IMR-90 (cell line): ENCODE measurements at regions not wholly inside any gene's neighbourhood (a gene's known extent, or its start where the extent isn't known, plus 50 kb on each side); places are given as distances from the start of the nearest gene placed in this dataset.

Source experiments
- ATAC-seq: fragments of 200-7000 bp; cut with Tn5 transposase; 2 replicates; pipeline ENCODE4 v1.9.1; 2020; ENCODE audit warnings: low read depth, mild to moderate bottlenecking, moderate library complexity
- BruUV-seq: library from RNA; stranded (reverse); fragments of 400-500 nt; replicated peaks from 2 replicates; lab custom pipeline; 2021; lab: Mats Ljungman, UMichigan
- CTCF ChIA-PET: fragments of 300-600 bp; formaldehyde crosslinking; extraction: SDS; loops from one replicate; lab custom pipeline; 2021; ENCODE audit warnings: antibody characterized with exemption; lab: Yijun Ruan, JAX
- POLR2A ChIA-PET: fragments of 300-600 bp; sonication (Branson Sonifier 250); formaldehyde crosslinking; loops from one replicate; lab custom pipeline; 2022; ENCODE audit warnings: antibody characterized with exemption; ENCODE audit not compliant: unreplicated experiment; lab: Charles Lee
- DNase-seq: peaks from one replicate; pipeline ENCODE4 v3.0.0; 2013
- H2AFZ ChIP-seq: replicated peaks from 2 replicates; pipeline ENCODE3; 2013; ENCODE audit warnings: low read length, mild to moderate bottlenecking; ENCODE audit not compliant: poor library complexity
- H2AK5ac ChIP-seq: 2 replicates; pipeline ENCODE4 v1.6.1; 2013; ENCODE audit warnings: low read depth, low read length, inconsistent platforms
- H2AK9ac ChIP-seq: replicated peaks from 2 replicates; pipeline ENCODE3; 2013; ENCODE audit warnings: mild to moderate bottlenecking, low read depth, low read length, moderate library complexity; ENCODE audit not compliant: poor library complexity
- H2BK120ac ChIP-seq: 2 replicates; pipeline ENCODE4 v1.6.1; 2013; ENCODE audit warnings: low read depth, low read length, inconsistent platforms
- H2BK15ac ChIP-seq: 3 replicates; pipeline ENCODE4 v1.6.1; 2013; ENCODE audit warnings: low read depth, low read length, inconsistent platforms
- H2BK20ac ChIP-seq: 2 replicates; pipeline ENCODE4 v1.6.1; 2013; ENCODE audit warnings: low read depth, mild to moderate bottlenecking, inconsistent platforms, low read length, moderate library complexity
- H2BK5ac ChIP-seq: 2 replicates; pipeline ENCODE4 v1.6.1; 2013; ENCODE audit warnings: mild to moderate bottlenecking, low read depth, low read length, inconsistent platforms; ENCODE audit not compliant: poor library complexity, severe bottlenecking
- H3K14ac ChIP-seq: replicated peaks from 2 replicates; pipeline ENCODE4 v1.6.1; 2013; ENCODE audit warnings: low read depth, low read length, inconsistent platforms
- H3K18ac ChIP-seq: 2 replicates; pipeline ENCODE4 v1.6.1; 2013; ENCODE audit warnings: low read depth, low read length, control low read depth
- H3K23ac ChIP-seq: 2 replicates; pipeline ENCODE4 v1.6.1; 2013; ENCODE audit warnings: low read depth, low read length, inconsistent platforms
- H3K27ac ChIP-seq: 2 replicates; pipeline ENCODE4 v1.5.1; 2013; ENCODE audit warnings: mild to moderate bottlenecking, control low read depth, low read length; ENCODE audit not compliant: insufficient read depth
- H3K27me3 ChIP-seq: 2 replicates; pipeline ENCODE4 v1.6.1; 2013; ENCODE audit warnings: low read length; ENCODE audit not compliant: control insufficient read depth, insufficient read depth
- H3K36me3 ChIP-seq: 2 replicates; pipeline ENCODE4 v1.6.1; 2013; ENCODE audit warnings: low read length, mixed read lengths; ENCODE audit not compliant: control insufficient read depth, insufficient read depth
- H3K4ac ChIP-seq: 2 replicates; pipeline ENCODE4 v1.6.1; 2013; ENCODE audit warnings: low read depth, low read length, inconsistent platforms
- H3K4me1 ChIP-seq: 2 replicates; pipeline ENCODE4 v1.6.1; 2013; ENCODE audit warnings: low read length, mixed read lengths; ENCODE audit not compliant: control insufficient read depth, insufficient read depth
- H3K4me2 ChIP-seq: 2 replicates; pipeline ENCODE4 v1.6.1; 2013; ENCODE audit warnings: low read depth, mild to moderate bottlenecking, control low read depth, low read length, moderate library complexity
- H3K4me3 ChIP-seq: 2 replicates; pipeline ENCODE4 v1.5.1; 2013; ENCODE audit warnings: low read depth, mild to moderate bottlenecking, control low read depth, low read length, moderate library complexity; ENCODE audit not compliant: insufficient read depth
- H3K56ac ChIP-seq: 2 replicates; pipeline ENCODE4 v1.6.1; 2013; ENCODE audit warnings: low read length, inconsistent platforms; ENCODE audit not compliant: insufficient read depth; ENCODE audit errors: extremely low read depth
- H3K79me1 ChIP-seq, 2 experiments: 2 replicates each; pipeline ENCODE4 v1.6.1; 2013; ENCODE audit warnings: low read length in 2 of 2, inconsistent platforms in 1 of 2, low read depth in 1 of 2
- H3K9ac ChIP-seq: 2 replicates; pipeline ENCODE4 v1.6.1; 2013; ENCODE audit warnings: low read depth, low read length, control low read depth
- H3K9me1 ChIP-seq: 2 replicates; pipeline ENCODE4 v1.6.1; 2013; ENCODE audit warnings: low read length, inconsistent platforms; ENCODE audit not compliant: insufficient read depth
- H3K9me3 ChIP-seq: 2 replicates; pipeline ENCODE4 v1.6.1; 2013; ENCODE audit warnings: low read length; ENCODE audit not compliant: control insufficient read depth, insufficient read depth
- H4K20me1 ChIP-seq: 2 replicates; pipeline ENCODE4 v1.6.1; 2013; ENCODE audit warnings: low read length, inconsistent platforms; ENCODE audit not compliant: insufficient read depth
- H4K5ac ChIP-seq: 2 replicates; pipeline ENCODE4 v1.6.1; 2013; ENCODE audit warnings: mild to moderate bottlenecking, low read depth, low read length, control low read depth
- H4K8ac ChIP-seq, 2 experiments: 2 replicates each; pipeline ENCODE4 v1.6.1; 2013; ENCODE audit warnings: low read depth in 2 of 2, low read length in 2 of 2, control low read depth in 1 of 2, inconsistent platforms in 1 of 2
- H4K91ac ChIP-seq: 2 replicates; pipeline ENCODE4 v1.6.1; 2013; ENCODE audit warnings: low read depth, low read length, inconsistent platforms; ENCODE audit not compliant: insufficient read depth
- BHLHE40 ChIP-seq: fragments of 150-350 bp; IDR thresholded peaks from 2 replicates; pipeline ENCODE4 v1.6.1; 2016; ENCODE audit warnings: mild to moderate bottlenecking, low read depth, low read length
- CEBPB ChIP-seq: IDR thresholded peaks from 2 replicates; pipeline ENCODE4 v1.6.1; 2012; ENCODE audit warnings: low read depth, low read length, improper control_type of control experiment
- CHD1 ChIP-seq: IDR thresholded peaks from 2 replicates; pipeline ENCODE4 v1.6.1; 2012; ENCODE audit warnings: low read depth, low read length, improper control_type of control experiment
- CTCF ChIP-seq: conservative IDR thresholded peaks from 2 replicates; pipeline ENCODE4 v1.5.1; 2012; ENCODE audit warnings: mild to moderate bottlenecking, low read depth, low read length, improper control_type of control experiment
- ELK1 ChIP-seq: fragments of 150-350 bp; IDR thresholded peaks from 2 replicates; pipeline ENCODE4 v1.6.1; 2016; ENCODE audit warnings: low read depth, mild to moderate bottlenecking, low read length, moderate library complexity, borderline replicate concordance
- FOS ChIP-seq: fragments of 150-350 bp; IDR thresholded peaks from 2 replicates; pipeline ENCODE4 v1.6.1; 2016; ENCODE audit warnings: low read depth, low read length
- MAFK ChIP-seq: IDR thresholded peaks from 2 replicates; pipeline ENCODE4 v1.6.1; 2012; ENCODE audit warnings: low read depth, low read length, improper control_type of control experiment
- MAZ ChIP-seq: IDR thresholded peaks from 2 replicates; pipeline ENCODE4 v1.6.1; 2012; ENCODE audit warnings: low read depth, mild to moderate bottlenecking, low read length, improper control_type of control experiment, moderate library complexity, borderline replicate concordance
- MXI1 ChIP-seq: IDR thresholded peaks from 2 replicates; pipeline ENCODE4 v1.6.1; 2012; ENCODE audit warnings: low read depth, mild to moderate bottlenecking, low read length, moderate library complexity, borderline replicate concordance
- NFE2L2 ChIP-seq: fragments of 150-350 bp; IDR thresholded peaks from 2 replicates; pipeline ENCODE4 v1.6.1; 2016; ENCODE audit warnings: low read depth, mild to moderate bottlenecking, low read length
- POLR2A ChIP-seq: IDR thresholded peaks from 2 replicates; pipeline ENCODE4 v1.6.1; 2012; ENCODE audit warnings: mild to moderate bottlenecking, low read depth, low read length
- RAD21 ChIP-seq: IDR thresholded peaks from 2 replicates; pipeline ENCODE4 v1.6.1; 2012; ENCODE audit warnings: low read length, improper control_type of control experiment
- RCOR1 ChIP-seq: IDR thresholded peaks from 2 replicates; pipeline ENCODE4 v1.6.1; 2012; ENCODE audit warnings: mild to moderate bottlenecking, low read length, improper control_type of control experiment; ENCODE audit not compliant: insufficient replicate concordance
- RFX5 ChIP-seq: IDR thresholded peaks from 2 replicates; pipeline ENCODE4 v1.8.0; 2012; ENCODE audit warnings: low read depth, mild to moderate bottlenecking, low read length, moderate library complexity
- USF2 ChIP-seq: fragments of 150-350 bp; IDR thresholded peaks from 2 replicates; pipeline ENCODE4 v1.6.1; 2017; ENCODE audit warnings: mild to moderate bottlenecking, antibody characterized with exemption, low read length, low read depth
- WGBS, 2 experiments: methylation state at CpG; one replicate each; pipeline versions ENCODE4 v1.1.5 to v1.1.7; 2013; ENCODE audit warnings: missing lambda C conversion rate in 2 of 2; ENCODE audit not compliant: insufficient read length in 1 of 2; ENCODE audit errors: extremely low coverage in 2 of 2; 5-methylcytosine and 5-hydroxymethylcytosine counted together
- dilution Hi-C: fragments of 300-500 bp; cut with HindIII; formaldehyde crosslinking; loops from one replicate; pipeline ENCODE4 v1.14.3; 2018; ENCODE audit warnings: low sequenced_read_pairs; ENCODE audit not compliant: unreplicated experiment
- in situ Hi-C: fragments of 300-500 bp; cut with MboI; formaldehyde crosslinking; loops from 3 replicates; pipeline ENCODE4 v1.14.3; 2019; ENCODE audit warnings: low sequenced_read_pairs, inconsistent platforms, mixed read lengths
- intact Hi-C: fragments of 100-400 bp; cut with micrococcal nuclease; formaldehyde crosslinking; loops from 2 replicates; pipeline ENCODE4 v1.10.0; 2022

GRCh38 chr22:26941896-26942636 lies 284.7 kb downstream of the MIAT start:
- BruUV-seq: no TSS peak
- no peak overlapping the region for H4K91ac ChIP-seq
- ATAC-seq: no peak
- H3K18ac ChIP-seq: no peak overlapping the region
- H3K4me3 ChIP-seq: no peak overlapping the region
- peaks cover 16% of the 10 kb centered on the region; the same call in 1 of the 2 replicates for H3K27me3 ChIP-seq
- DNase-seq: no peak
- no peak overlapping the region for H3K14ac ChIP-seq
- TF ChIP-seq MAFK (no peak), POLR2A (no peak), RCOR1 (no peak), CTCF (no peak), FOS (no peak), ELK1 (no peak), RFX5 (no peak), CEBPB (no peak), MAZ (no peak), BHLHE40 (no peak), NFE2L2 (no peak), USF2 (no peak), RAD21 (no peak), MXI1 (no peak), CHD1 (no peak)
- H3K4me1 ChIP-seq: no peaks in the 10 kb centered on the region
- H4K5ac ChIP-seq: no peak overlapping the region
- dilution Hi-C loops: no loop called here
- no peak overlapping the region for H2AFZ ChIP-seq
- no peak overlapping the region for H2AK5ac ChIP-seq
- no peaks in the 10 kb centered on the region for H4K20me1 ChIP-seq
- H3K4me2 ChIP-seq: no peak overlapping the region
- ChIA-PET CTCF (interaction anchor here (1.1 kb wide), 1 partner anchor 11 kb away, joined by 3 read pairs; no protein-coding TSS in a partner anchor), POLR2A (no interaction called here)
- H4K8ac ChIP-seq: no peak overlapping the region
- no peaks in the 10 kb centered on the region for H3K9me1 ChIP-seq
- H2BK5ac ChIP-seq: no peak overlapping the region
- H3K23ac ChIP-seq: no peak overlapping the region
- intact Hi-C loops: no loop called here
- H3K79me1 ChIP-seq: no peaks in the 10 kb centered on the region
- H2AK9ac ChIP-seq: no peak overlapping the region
- no peak overlapping the region for H2BK15ac ChIP-seq
- no peak overlapping the region for H3K4ac ChIP-seq
- in situ Hi-C loops: no loop called here
- no peak overlapping the region for H3K9ac ChIP-seq
- H2BK20ac ChIP-seq: no peak overlapping the region
- H3K27ac ChIP-seq: no peak overlapping the region
- no peak overlapping the region for H2BK120ac ChIP-seq
- 52% methylated on average over 4 of the region's 14 CpGs; no CpG with 5 or more reads in 1 of the 2 experiments for WGBS, 2 experiments
- H3K9me3 ChIP-seq: 0 out of 2 replicates have a peak, but pooled peaks cover under 1% of the 10 kb centered on the region
- no peak overlapping the region for H3K56ac ChIP-seq
- no peaks in the 10 kb centered on the region for H3K36me3 ChIP-seq
